Adrenal gland (tissue), 9 donors: ENCODE measurements at regions not wholly inside any gene's neighbourhood (a gene's known extent, or its start where the extent isn't known, plus 50 kb on each side); places are given as distances from the start of the nearest gene placed in this dataset.
"Not testable (repeated sequence)": the region's sequence is repeated elsewhere in the genome, so short reads cannot be mapped to it uniquely, and the experiment has no call there.

ENCODE experiments used
- DNase-seq, 7 donors: peaks; one replicate each; pipeline ENCODE4 v3.0.0-alpha.2; 2019 to 2020
- H3K27ac ChIP-seq, 5 donors: fragments of 200-600 bp; sonication (generic) in 4 of 5; 1 replicate in 3 of 5; 2 replicates in 2 of 5; pipeline versions ENCODE4 v1.5.1 to v1.8.0; 2016 to 2020; ENCODE audit warnings: mild to moderate bottlenecking in 1 of 5
- H3K27me3 ChIP-seq: fragments of 200-600 bp; 2 replicates; pipeline ENCODE4 v1.8.0; 2021
- H3K36me3 ChIP-seq, 2 donors: fragments of 200-600 bp; replicated peaks in 1 of 2; 1 replicate in 1 of 2; 2 replicates in 1 of 2; pipeline versions ENCODE4 v1.5.1 to v1.8.0; 2018 to 2022
- H3K4me1 ChIP-seq, 2 donors: fragments of 200-600 bp; replicated peaks in 1 of 2; 1 replicate in 1 of 2; 2 replicates in 1 of 2; pipeline versions ENCODE4 v1.5.1 to v1.8.0; 2018 to 2021
- H3K4me3 ChIP-seq, 4 donors: fragments of 200-600 bp; sonication (generic) in 3 of 4; one replicate each; pipeline ENCODE4 v1.5.1; 2016 to 2018
- H3K9me3 ChIP-seq, 3 donors: fragments of 200-600 bp; sonication (generic) in 1 of 3; replicated peaks in 1 of 3; 1 replicate in 2 of 3; 2 replicates in 1 of 3; pipeline versions ENCODE4 v1.5.1 to v1.8.0; 2016 to 2021
- CTCF ChIP-seq, 6 experiments: fragments of 450-650 bp in 4 of 6; fragments of 200-600 bp in 2 of 6; sonication (generic) in 1 of 6; IDR thresholded peaks; 1 replicate in 5 of 6; 2 replicates in 1 of 6; pipeline versions ENCODE4 v1.5.1 to v1.8.0; 2016 to 2021; ENCODE audit warnings: antibody characterized with exemption in 6 of 6, mild to moderate bottlenecking in 2 of 6, moderate library complexity in 1 of 6
- POLR2A ChIP-seq, 2 donors: fragments of 450-650 bp; IDR thresholded peaks; one replicate each; pipeline ENCODE4 v1.6.1; 2017; ENCODE audit warnings: antibody characterized with exemption in 2 of 2, mild to moderate bottlenecking in 2 of 2, moderate library complexity in 1 of 2
- WGBS, 4 donors: extraction: QIAGEN DNeasy Blood & Tissue Kit in 2 of 4; methylation state at CpG; one replicate each; pipeline versions ENCODE4 v1.1.5 to v1.1.7; 2013 to 2017; 5-methylcytosine and 5-hydroxymethylcytosine counted together
- intact Hi-C, 2 donors: fragments of 100-400 bp; cut with DNase I; formaldehyde crosslinking; loops; one replicate each; pipeline versions ENCODE4 v1.14.1 to v1.15.0; 2022 to 2023
- donor health status: healthy with polysubstance abuse.
- donor health status: Bipolar disorder and iron deficiency.
- donor health status: DM: yes; HTN: yes; CAD: no.
- donor health status: DM: no; HTN: no; CAD: no.
- donor health status: DM: no; HTN: no; CAD: no.

GRCh38 chr19:20472854-20473253 lies 92.7 kb downstream of the ZNF737 start:
- intact Hi-C loops = no loop called here
- WGBS, 4 donors = 91 to 94% (median 92%) methylated on average over 9 to 13 of the region's 13 CpGs
- Histone ChIP-seq H3K36me3 (no peaks in the 10 kb centered on the region), H3K27me3 (no peaks in the 10 kb centered on the region), H3K4me1 (no peaks in the 10 kb centered on the region), H3K27ac (no peak overlapping the region), H3K4me3 (no peak overlapping the region), H3K9me3 (no peaks in the 10 kb centered on the region)
- DNase-seq = no peak
- TF ChIP-seq CTCF (IDR thresholded peaks at IDR 0.05) (no peak), POLR2A (IDR thresholded peaks at IDR 0.05) (no peak)

GRCh38 chr19:20471431-20471830 lies 94.2 kb downstream of the ZNF737 start:
- TF ChIP-seq CTCF (IDR thresholded peaks at IDR 0.05) (no peak), POLR2A (IDR thresholded peaks at IDR 0.05) (no peak)
- no peak overlapping the region for H3K4me3 ChIP-seq
- 69 to 78% (median 74%) methylated on average over 4 of the region's 4 CpGs for WGBS, 4 donors
- H3K4me1 ChIP-seq = no peaks in the 10 kb centered on the region
- H3K27ac ChIP-seq = no peak overlapping the region
- DNase-seq = no peak
- H3K36me3 ChIP-seq = no peaks in the 10 kb centered on the region
- intact Hi-C loops = no loop called here
- H3K27me3 ChIP-seq = no peaks in the 10 kb centered on the region
- H3K9me3 ChIP-seq = no peaks in the 10 kb centered on the region

GRCh38 chr19:20470345-20471135 lies 95.0 kb downstream of the ZNF737 start:
- Histone ChIP-seq H3K9me3 (no peaks in the 10 kb centered on the region), H3K36me3 (no peaks in the 10 kb centered on the region), H3K27ac (no peak overlapping the region), H3K4me1 (no peaks in the 10 kb centered on the region), H3K27me3 (no peaks in the 10 kb centered on the region), H3K4me3 (no peak overlapping the region)
- 63 to 76% (median 73%) methylated on average over 4 of the region's 4 CpGs for WGBS, 4 donors
- no peak for DNase-seq
- intact Hi-C loops = no loop called here
- TF ChIP-seq CTCF (IDR thresholded peaks at IDR 0.05) (no peak), POLR2A (IDR thresholded peaks at IDR 0.05) (no peak)

DNA sequence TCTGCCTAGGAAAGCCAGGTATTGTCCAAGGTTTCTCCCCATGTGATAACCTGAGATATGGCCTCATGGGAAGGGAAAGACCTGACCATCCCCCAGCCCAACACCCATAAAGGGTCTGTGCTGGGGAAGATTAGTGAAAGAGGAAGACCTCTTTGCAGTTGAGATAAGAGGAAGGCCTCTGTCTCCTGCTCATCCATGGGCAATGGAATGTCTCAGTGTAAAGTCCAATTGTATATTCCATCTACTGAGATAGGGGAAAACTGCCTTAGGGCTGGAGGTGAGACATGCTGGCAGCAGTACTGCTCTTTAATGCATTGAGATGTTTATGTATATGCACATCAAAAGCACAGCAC lies 99.0 kb downstream of the ZNF737 start:
- H3K27me3 ChIP-seq, H3K27ac ChIP-seq, DNase-seq, intact Hi-C loops, H3K4me3 ChIP-seq, H3K4me1 ChIP-seq, H3K9me3 ChIP-seq, H3K36me3 ChIP-seq: not testable (repeated sequence)

- H3K27ac ChIP-seq, H3K4me3 ChIP-seq, H3K36me3 ChIP-seq, DNase-seq, H3K27me3 ChIP-seq, intact Hi-C loops, H3K9me3 ChIP-seq, H3K4me1 ChIP-seq: not testable (repeated sequence)
- 54 to 66% (median 60%) methylated on average over 5 of the region's 5 CpGs for WGBS, 4 donors
Observed at GRCh38 chr19:20465922-20466637, 99.5 kb downstream of the ZNF737 start.
